A673 (cell line): ENCODE measurements at regions not wholly inside any gene's neighbourhood (a gene's known extent, or its start where the extent isn't known, plus 50 kb on each side); places are given as distances from the start of the nearest gene placed in this dataset.

Experiments used
- EZH2 ChIP-seq: fragments of 200-600 bp; sonication (generic); IDR thresholded peaks from 2 replicates; pipeline ENCODE4 v1.6.1; 2017; ENCODE audit warnings: borderline replicate concordance, low read depth, mild to moderate bottlenecking, mixed read lengths, antibody characterized with exemption, low read length; ENCODE audit not compliant: poor library complexity, severe bottlenecking
- TF ChIP-seq, protein P1 (sequence below): fragments of 300-800, 200-600 bp; sonication (generic); conservative IDR thresholded peaks from 2 replicates; pipeline ENCODE4 v1.5.1; 2017; ENCODE audit warnings: low read depth, mild to moderate bottlenecking, antibody characterized with exemption, low read length, moderate library complexity, mixed read lengths

DNA sequence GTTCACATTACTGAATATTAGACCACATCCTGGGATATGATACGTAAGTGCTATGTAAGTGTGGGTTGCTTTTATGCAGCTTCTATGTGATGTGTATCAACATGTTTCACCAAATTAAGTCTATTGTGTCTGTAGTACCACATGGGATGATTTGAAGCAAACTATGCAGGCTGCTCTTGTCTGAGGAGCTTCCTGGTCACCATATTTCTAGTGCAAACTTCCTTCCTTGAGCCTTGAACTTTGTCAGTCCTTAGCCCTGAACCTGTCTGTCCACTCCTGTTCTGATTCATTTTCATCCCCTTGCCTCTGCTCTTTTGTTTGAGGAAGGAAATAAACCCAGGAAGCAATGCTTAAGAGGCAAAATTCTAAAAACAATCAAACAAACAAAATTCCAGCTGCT is 117.5 kb upstream of the VANGL1 start:
- TF ChIP-seq, protein P1, sequence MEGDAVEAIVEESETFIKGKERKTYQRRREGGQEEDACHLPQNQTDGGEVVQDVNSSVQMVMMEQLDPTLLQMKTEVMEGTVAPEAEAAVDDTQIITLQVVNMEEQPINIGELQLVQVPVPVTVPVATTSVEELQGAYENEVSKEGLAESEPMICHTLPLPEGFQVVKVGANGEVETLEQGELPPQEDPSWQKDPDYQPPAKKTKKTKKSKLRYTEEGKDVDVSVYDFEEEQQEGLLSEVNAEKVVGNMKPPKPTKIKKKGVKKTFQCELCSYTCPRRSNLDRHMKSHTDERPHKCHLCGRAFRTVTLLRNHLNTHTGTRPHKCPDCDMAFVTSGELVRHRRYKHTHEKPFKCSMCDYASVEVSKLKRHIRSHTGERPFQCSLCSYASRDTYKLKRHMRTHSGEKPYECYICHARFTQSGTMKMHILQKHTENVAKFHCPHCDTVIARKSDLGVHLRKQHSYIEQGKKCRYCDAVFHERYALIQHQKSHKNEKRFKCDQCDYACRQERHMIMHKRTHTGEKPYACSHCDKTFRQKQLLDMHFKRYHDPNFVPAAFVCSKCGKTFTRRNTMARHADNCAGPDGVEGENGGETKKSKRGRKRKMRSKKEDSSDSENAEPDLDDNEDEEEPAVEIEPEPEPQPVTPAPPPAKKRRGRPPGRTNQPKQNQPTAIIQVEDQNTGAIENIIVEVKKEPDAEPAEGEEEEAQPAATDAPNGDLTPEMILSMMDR, result no peak
- TF ChIP-seq EZH2, result no peak
